ENCODE measurements at regions not wholly inside any gene's neighbourhood (a gene's known extent, or its start where the extent isn't known, plus 50 kb on each side); places are given as distances from the start of the nearest gene placed in this dataset.

GRCh38 chr1:17970757-17971156 is 136.8 kb upstream of the IGSF21 start:
- TF ChIP-seq EZH2phosphoT487 (IDR thresholded peaks at IDR 0.05; ENCODE audit: borderline replicate concordance) = no peak
- ChIA-PET CTCF (no interaction called here), POLR2A (no interaction called here), RAD21 (ENCODE audit: low non-redundant PET in 1 of 2, low total read pairs in 2 of 2, uncharacterized antibody in 2 of 2, unreplicated experiment in 2 of 2) (no interaction called here)
- Histone ChIP-seq H3K9me2 (ENCODE audit: insufficient read depth) (no peaks in the 10 kb centered on the region), H3K27me3 (ENCODE audit: insufficient read depth, low read length) (peaks cover 45% of the 10 kb centered on the region), H3K4me1 (ENCODE audit: control insufficient read depth in 1 of 2, insufficient read depth in 2 of 2, low read length in 2 of 2) (no peaks in the 10 kb centered on the region), H4K20me1 (ENCODE audit: insufficient read depth) (no peaks in the 10 kb centered on the region), H3K27ac (ENCODE audit: low read depth, low read length) (no peak overlapping the region), H2AFZ (ENCODE audit: low read depth, low read length, poor library complexity, severe bottlenecking) (no peak overlapping the region), H3K9ac (ENCODE audit: low read length) (no peak overlapping the region), H3K4me3 (replicated peaks in 1 of 2; ENCODE audit: low read depth in 1 of 2, low read length in 2 of 2) (no peak overlapping the region), H3K36me3 (ENCODE audit: control insufficient read depth in 1 of 2, insufficient read depth in 2 of 2, low read length in 2 of 2) (no peaks in the 10 kb centered on the region), H3K79me2 (ENCODE audit: insufficient read depth, low read length) (no peaks in the 10 kb centered on the region), H3K4me2 (ENCODE audit: low read length) (no peak overlapping the region), H3K9me3 (ENCODE audit: control insufficient read depth in 1 of 2, insufficient read depth in 1 of 2, low read depth in 1 of 2, low read length in 2 of 2) (no peaks in the 10 kb centered on the region)
- DNase-seq (ENCODE audit: low read depth, low spot score) (no peak), ATAC-seq (no peak)
- intact Hi-C loops (cut with micrococcal nuclease) = no loop called here
- BruUV-seq (replicated peaks) = no TSS peak

- Histone ChIP-seq H3K4me1 (ENCODE audit: control insufficient read depth in 1 of 2, insufficient read depth in 2 of 2, low read length in 2 of 2) (no peaks in the 10 kb centered on the region), H3K27ac (ENCODE audit: low read depth, low read length) (no peak overlapping the region), H2AFZ (ENCODE audit: low read depth, low read length, poor library complexity, severe bottlenecking) (no peak overlapping the region), H3K9me3 (ENCODE audit: control insufficient read depth in 1 of 2, insufficient read depth in 1 of 2, low read depth in 1 of 2, low read length in 2 of 2) (no peaks in the 10 kb centered on the region), H3K27me3 (ENCODE audit: insufficient read depth, low read length) (peaks cover 44% of the 10 kb centered on the region), H3K79me2 (ENCODE audit: insufficient read depth, low read length) (no peaks in the 10 kb centered on the region), H3K36me3 (ENCODE audit: control insufficient read depth in 1 of 2, insufficient read depth in 2 of 2, low read length in 2 of 2) (no peaks in the 10 kb centered on the region), H3K9me2 (ENCODE audit: insufficient read depth) (no peaks in the 10 kb centered on the region), H3K4me2 (ENCODE audit: low read length) (no peak overlapping the region), H4K20me1 (ENCODE audit: insufficient read depth) (no peaks in the 10 kb centered on the region), H3K4me3 (replicated peaks in 1 of 2; ENCODE audit: low read depth in 1 of 2, low read length in 2 of 2) (no peak overlapping the region), H3K9ac (ENCODE audit: low read length) (no peak overlapping the region)
- DNase-seq (ENCODE audit: low read depth, low spot score) = no peak
- RAD21 ChIA-PET (ENCODE audit: low non-redundant PET in 1 of 2, low total read pairs in 2 of 2, uncharacterized antibody in 2 of 2, unreplicated experiment in 2 of 2) = no interaction called here
- intact Hi-C loops (cut with micrococcal nuclease) = no loop called here
- TF ChIP-seq POLR2A (IDR thresholded peaks at IDR 0.05; ENCODE audit: borderline replicate concordance, extremely low read depth, insufficient read depth, insufficient read length) (no peak), CEBPB (IDR thresholded peaks at IDR 0.05; ENCODE audit: low read depth) (no peak), EZH2phosphoT487 (IDR thresholded peaks at IDR 0.05; ENCODE audit: borderline replicate concordance) (no peak), CBX3 (IDR thresholded peaks at IDR 0.05; ENCODE audit: low read depth) (no peak), SIN3A (IDR thresholded peaks at IDR 0.05; ENCODE audit: low read depth) (no peak), RAD21 (IDR thresholded peaks at IDR 0.05; ENCODE audit: low read depth) (no peak), YY1 (IDR thresholded peaks at IDR 0.05; ENCODE audit: extremely low read depth, insufficient replicate concordance, low read depth, low read length) (no peak), EGR1 (IDR thresholded peaks at IDR 0.05; ENCODE audit: low read depth) (no peak), TCF7L2 (IDR thresholded peaks at IDR 0.05; ENCODE audit: borderline replicate concordance, extremely low read depth, insufficient read depth, insufficient read length) (no peak), EZH2 (IDR thresholded peaks at IDR 0.05) (no peak)
- ATAC-seq = no peak
- no TSS peak for BruUV-seq (replicated peaks)
- POLR2A ChIA-PET = no interaction called here
- CTCF ChIA-PET = no interaction called here
Measured at GRCh38 chr1:17973694-17974093, 133.9 kb upstream of the IGSF21 start.

All from HCT116 (cell line).